NCI-H226 (cell line): ENCODE measurements at regions not wholly inside any gene's neighbourhood (a gene's known extent, or its start where the extent isn't known, plus 50 kb on each side); places are given as distances from the start of the nearest gene placed in this dataset.

Experiments
- DNase-seq: peaks from one replicate; pipeline ENCODE4 v3.0.0-alpha.2; 2015

DNA sequence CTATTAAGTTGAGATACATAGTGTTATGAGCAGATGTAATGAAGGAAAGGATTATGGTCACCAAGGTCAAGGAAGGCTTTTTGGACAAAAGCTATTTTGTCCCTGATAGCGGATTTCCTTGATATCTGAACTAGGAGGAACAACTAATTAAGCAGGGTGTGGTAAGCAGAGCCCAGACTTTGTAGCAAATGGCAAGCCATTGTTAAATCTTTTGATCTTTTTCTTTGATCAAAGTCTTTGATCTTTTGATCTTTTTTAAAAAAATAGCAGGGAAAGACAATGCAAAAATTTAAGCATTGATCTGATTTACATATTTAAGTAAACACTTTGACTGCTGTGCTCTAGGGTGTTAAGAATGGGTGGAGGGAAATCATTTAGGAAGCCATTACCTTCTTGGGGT lies 1242.0 kb downstream of the MAT2B start:
- no peak for DNase-seq

DNA sequence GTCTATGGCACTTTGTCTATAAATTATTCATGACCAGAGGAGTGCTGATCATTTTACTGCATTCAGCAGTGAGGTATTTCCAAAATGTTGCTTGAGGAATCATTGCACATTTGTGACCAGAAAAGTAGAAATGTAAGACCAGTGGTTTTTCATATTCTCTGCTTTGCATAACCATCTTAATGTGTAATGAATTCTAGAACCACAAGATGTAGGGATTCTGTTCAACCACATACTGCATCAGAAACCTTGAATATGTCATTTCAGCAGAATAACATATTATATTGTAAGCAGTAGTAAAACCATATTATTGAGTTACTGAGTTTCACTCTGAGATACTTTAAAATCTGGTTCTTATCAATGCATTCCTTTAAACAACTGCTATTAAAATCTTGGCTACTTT lies 1243.4 kb downstream of the MAT2B start:
- DNase-seq: no peak

DNA sequence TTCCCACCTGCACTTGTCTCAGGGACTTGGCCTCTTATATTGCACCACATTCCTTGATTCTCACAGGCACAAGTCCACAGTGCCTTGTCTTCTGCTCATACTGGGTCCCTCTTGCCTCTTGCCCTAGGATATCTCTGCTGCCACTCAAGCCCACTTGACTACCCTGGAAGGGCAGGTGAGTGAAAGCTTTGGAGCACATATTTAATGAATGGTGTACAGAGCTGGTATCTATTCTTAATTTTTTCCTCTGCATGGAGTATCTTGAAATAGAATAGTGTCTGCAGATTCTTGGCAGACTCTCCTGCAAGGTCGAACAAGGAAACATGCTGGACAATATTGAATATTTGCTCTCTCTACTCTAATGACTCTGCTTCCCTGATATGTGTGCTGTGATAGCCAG lies 1248.0 kb downstream of the MAT2B start:
- DNase-seq: no peak

DNA sequence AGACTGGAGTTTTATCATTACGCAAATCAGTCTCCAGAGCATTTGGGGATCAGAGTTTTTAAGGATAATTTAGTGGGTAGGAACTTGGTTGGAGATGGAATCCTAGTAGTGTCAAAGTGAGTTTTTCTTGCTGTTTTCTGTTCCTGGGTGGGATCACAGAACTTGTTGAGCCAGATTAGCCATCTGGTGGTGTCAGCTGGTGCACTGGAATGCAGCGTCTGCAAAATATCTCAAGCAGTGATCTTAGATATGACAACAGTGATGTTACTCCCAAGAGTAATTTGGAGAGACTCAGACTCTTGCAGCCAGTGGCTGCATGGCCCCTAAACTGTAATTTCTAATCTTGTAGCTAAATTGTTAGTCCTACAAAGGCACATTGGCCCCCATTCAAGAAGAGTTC lies 1257.8 kb downstream of the MAT2B start:
- DNase-seq: no peak

DNA sequence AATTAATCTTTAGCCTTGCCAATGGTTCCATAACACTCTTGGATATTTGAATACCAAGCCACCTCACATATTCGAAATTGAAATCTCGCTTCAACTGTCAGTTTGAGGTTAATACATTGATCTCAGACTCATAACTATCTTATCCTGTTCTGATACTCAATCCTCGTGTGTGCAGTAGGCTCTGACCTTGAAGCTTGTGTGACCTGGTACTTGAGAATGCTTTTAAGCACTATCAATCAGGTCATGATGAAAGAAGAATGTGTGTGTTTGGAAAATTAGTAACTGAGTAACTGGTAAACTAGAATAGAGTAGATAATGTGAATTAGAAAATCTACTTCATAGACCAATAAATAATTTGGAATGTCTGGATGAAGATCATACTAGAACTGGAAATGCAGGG lies 1266.7 kb downstream of the MAT2B start:
- DNase-seq: no peak

DNA sequence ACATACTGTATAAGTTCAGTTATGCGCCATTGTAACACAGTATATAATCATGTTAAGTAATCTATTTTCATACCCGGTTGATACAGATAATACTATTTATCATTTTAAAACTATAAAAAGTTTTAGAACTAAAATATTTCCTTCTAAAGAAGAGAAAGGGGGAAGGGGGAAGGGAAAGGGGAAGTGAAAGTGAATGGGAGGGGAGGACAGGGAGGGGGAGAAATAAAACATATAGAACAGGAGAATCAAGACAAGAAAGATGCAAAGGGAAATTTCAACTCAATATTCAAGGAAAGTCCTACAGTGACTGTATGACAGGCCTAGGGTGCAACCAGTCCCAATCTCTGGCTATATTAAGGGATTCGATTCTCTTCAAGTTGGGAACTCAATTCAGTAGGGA lies 1278.8 kb downstream of the MAT2B start:
- DNase-seq: no peak

DNA sequence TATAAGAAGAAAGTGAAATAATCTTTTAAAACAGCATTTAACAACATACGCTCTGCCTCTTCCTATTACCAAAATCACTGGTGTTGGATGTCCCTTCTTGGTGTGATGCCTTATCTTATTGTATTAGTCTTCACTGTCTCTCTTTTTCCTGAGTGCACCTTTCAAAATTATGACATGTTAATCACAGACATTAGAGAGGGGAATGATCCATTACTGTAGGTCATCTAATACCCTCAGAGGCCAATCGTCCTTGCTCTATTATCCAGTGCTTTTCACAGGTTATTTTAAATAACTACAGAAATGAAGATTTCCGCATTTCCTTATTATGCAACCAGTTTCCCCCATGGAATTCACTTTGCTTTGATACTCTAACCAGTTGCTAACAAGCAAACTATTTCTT lies 1292.7 kb downstream of the MAT2B start:
- DNase-seq: no peak

DNA sequence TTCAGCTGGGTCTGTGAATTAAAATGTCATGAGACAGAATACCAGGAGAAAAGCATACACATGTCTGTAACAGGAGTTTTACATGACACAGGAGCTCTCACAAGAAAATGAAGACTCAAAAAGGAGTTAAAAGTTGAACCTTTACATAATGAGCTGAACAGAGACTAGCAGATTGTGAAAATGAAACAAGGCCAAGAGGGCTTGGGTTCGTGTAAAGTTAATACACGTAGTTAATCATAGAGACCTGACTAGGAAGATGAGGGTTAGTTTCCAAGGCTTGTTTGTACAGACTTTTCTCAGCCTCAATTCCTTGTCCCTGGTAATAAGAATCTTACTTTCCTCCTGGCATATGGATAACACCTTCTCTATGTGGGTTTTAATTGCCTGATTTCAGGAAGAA lies 1294.0 kb downstream of the MAT2B start:
- no peak for DNase-seq

DNA sequence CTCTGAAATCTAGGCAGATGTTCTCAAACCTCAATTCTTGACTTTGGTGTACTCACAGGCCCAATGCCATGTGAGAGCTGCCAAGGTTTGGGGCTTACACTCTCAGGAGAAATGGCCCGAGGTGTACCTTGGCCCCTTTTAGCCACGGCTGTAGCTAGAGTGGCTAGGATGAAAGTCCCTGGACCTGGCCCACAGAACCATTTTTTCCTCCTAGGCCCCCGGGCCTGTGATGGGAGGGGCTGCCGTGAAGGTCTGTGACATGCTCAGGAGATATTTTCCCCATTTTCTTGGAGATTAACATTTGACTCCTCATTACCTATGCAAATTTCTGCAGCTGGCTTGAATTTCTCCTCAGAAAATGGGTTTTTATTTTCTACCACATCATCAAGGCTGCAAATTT lies 1296.5 kb downstream of the MAT2B start:
- DNase-seq: no peak

DNA sequence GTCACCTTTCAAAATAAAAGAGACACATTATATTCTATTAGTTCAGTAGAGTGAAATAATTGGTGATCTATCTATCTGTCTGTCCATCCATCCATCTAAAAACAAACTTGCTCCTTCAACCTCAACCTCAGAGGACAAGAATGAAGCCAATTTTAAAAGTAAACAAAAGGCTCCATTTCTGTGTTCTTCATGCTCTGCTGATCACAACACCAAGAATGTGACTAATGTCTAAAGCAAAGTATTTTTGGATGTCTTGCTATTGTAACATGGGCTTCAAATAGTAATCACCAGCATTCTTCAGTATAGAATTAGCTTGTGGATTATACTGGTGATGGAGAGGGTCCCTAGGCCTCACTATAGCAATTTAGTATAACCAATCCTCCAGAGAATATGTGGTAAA lies 1304.4 kb downstream of the MAT2B start:
- no peak for DNase-seq

DNA sequence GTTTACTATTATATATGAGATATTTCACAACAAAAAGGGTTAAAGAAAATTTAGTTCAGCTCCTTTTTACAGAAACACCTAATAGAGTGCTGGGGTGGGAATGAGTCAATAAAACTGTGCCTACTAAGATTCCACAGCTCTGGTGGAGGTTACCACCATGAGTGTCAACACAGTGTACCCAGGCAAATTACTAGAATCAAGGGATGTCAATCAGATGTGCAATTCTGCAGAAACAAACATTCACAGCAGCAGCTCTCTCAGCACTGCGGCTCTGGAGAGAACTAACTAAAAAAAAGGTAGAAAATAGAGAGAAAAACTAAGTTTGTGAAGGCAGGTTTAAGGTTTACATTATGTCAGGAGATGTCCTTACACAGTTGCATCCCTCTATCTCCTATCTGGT lies 1313.0 kb downstream of the MAT2B start:
- DNase-seq: no peak

DNA sequence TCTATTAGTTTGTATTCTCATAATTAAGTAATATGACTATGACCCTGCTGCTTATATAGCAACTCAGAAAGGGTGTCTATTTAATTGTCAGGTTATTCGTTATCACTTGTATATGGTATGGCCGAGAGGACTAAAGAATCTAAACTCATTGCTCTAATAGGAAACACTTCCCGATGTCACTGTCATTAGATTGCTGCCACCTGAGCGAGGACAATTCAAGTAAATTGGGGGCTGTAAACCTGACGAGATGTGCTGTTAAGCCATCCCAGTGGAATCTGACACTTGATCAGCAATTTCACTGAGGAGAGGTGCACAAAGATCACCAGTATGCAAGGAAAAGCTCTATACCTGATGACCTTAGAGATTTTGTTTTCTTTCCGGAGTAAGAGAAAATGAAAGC lies 1319.3 kb downstream of the MAT2B start:
- no peak for DNase-seq

DNA sequence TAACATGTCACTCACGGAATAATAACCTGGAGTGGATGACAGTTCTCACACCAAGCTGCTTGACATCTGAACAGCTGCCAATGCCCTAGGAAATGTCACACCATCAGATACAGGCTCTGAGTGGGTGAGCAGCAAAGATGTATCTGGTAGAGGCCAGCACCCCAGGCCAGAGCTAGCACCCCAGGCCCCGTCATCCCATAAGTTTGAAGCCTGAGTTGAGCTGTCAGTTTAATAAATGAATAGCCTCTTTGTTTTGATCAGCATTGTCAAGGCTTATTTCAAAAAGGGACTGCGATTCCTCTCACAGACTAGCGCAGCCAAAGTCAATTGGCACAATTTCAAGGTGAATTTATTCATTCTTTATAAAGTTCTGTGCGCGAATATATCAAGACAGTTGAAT lies 1327.1 kb downstream of the MAT2B start:
- no peak for DNase-seq

DNA sequence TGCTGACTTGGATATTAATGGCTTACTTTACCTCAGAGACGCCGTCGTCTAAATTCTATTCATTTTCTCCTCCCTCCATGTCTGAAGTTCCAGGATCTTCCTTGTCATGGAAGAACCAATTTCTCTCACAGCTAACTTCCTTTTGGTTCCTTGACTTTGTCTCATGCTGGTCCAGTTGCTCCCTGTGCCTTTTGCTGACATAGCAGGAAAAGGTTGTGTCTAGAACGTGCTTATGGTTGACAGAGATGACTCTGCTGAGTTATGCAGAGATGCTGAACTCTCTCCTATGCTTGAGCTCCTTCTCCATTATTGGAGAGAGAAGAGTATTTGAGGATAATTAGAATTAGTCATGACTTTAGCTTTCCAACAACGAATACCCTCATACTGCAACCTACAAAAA lies 1338.9 kb downstream of the MAT2B start:
- no peak for DNase-seq

DNA sequence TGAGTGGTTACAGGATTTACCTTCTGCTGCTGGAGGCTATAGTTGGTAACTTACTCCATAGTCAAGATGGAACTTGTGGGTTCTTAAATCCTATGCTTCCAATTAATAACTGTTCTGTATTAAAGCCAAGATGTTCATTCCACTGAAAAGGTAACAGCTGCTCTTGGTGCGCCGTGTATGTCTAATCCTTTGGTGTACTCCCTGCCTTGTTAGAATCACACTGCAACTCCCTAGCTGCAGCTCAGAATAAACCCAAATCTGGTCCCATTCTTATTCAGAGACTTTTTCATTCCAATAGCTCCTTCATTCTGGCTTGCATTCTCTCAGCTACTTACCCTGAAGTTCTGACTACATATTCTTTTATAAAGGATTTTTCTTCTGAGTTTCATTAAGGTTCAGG lies 1355.5 kb downstream of the MAT2B start:
- DNase-seq: no peak

DNA sequence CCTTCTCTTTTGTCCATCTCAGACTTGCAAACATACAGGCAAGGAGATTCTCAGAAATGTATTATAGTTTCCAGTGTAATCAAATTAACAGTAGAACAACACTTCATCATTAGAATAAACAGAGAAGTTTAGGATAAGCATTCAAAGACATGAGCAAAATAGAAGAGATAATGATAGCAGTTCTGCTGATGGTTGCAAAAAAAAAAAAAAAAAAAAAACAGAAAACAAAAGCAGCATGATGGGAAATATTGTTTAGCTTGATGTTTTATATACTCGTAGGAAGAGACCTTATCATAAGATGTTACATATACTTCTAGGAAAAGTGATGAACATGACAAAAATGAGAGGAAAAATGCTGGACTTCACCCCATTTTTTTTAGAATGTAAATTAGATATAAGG lies 1356.2 kb downstream of the MAT2B start:
- no peak for DNase-seq

DNA sequence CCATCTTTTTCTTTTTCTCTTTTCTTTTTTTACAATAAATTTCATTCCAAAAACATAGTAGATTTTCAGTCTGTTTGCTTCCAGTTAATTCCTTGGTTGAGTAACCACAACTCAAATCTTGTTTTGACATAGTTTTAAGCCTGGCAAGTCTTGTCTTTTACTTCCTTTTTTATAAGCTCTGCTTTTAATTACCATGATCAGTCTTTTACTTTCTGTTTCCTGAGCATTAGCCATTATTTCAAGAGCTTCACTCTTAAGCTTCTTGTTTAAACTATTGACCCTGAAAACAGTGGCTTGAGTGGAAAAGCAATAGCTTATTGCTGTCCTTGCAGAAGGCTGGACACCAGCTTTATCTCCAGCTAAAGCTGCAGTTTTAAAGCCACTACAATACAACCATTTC lies 1363.3 kb downstream of the MAT2B start:
- DNase-seq: no peak

DNA sequence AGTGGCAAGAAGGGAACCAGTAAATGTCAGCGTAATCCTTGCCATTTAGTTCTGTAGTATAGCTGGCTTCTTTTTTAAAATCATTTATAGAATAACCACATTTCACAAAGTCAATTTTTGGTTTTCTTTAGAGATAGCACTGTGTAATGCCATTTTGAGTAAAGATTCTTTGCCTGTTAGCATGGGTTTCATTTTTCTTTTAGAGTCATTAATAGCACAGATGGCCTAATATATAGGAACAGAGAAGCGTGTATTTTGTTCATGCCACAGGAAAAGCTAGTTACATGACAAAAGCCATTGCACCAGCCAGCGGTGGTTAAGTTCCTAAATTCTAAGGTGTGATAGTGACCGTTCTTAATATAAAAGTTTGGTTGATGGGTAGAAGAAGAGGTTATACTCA lies 1363.9 kb downstream of the MAT2B start:
- no peak for DNase-seq

DNA sequence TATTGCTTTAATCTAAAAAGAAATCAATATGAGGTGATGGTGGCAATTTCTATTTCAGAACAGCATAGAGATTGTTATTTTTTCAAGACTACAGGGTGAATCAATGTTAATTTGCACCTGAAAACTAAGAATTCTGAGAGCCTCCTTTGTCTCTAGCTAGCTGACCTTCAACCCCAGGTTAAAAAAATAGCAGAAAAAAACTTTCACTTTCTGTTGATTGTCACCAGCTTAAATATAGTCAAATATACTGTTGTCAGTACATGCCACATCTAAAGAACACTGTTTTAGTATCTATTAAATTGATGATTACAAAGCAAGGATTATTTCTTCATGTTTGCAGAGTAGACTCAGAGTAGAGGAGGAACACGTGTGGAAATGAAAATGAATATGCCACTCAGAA lies 1371.4 kb downstream of the MAT2B start:
- no peak for DNase-seq

DNA sequence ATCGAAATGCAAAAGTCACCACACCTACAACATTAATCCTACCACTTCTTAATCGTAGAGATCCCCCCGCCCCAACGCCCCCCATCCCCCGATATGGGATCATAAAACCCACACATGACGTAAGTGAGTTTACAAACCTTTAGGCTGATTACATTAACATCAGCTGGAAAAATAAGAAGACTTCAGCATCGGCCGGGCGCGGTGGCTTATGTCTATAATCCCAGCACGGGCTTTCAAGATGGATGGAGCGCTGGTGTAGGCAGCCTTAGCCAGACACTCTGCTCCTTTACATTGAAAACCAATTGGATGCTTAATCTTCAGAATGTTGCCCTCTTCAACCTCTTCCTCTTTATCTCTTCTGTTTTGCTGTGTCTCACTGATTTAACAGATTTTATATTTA lies 1376.0 kb downstream of the MAT2B start:
- no peak for DNase-seq

DNA sequence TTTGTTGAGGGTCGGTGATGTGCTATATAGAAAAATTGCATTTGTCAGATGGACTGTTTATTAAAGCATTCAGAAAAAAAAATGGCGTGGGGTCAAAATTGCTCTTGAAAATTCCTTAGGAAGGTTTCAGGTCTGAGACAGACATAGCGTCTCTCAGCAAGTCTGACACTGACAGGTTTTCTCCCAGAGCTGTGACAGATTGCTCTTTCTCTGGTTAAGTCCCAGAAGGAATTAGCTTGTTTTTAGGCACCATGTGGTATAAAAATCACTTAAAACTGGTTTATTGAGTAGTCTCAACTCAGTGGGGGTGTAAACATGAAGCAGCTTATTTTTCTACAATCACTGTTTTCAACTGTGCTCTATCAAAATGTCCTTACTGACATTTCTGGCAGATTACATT lies 1379.8 kb downstream of the MAT2B start:
- DNase-seq: no peak

DNA sequence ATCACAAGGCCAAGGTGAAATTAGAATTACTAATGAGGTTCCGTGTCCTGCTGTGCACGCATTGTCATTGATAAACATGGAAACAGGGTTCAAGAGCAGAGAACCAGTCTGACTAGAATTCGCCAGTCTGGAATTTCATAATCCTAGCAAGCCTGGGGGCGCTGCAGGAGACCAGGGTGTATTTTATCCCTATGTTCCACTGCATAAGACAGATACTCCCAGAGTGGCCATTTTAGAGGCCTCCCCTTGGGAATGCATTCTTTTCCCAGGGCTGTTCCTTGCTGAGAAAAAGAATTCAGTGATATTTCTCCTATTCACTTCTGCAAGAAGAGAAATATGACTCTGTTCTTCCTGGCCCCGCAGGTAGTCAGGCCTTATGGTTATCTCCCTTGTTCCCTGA lies 1387.7 kb downstream of the MAT2B start:
- no peak for DNase-seq

DNA sequence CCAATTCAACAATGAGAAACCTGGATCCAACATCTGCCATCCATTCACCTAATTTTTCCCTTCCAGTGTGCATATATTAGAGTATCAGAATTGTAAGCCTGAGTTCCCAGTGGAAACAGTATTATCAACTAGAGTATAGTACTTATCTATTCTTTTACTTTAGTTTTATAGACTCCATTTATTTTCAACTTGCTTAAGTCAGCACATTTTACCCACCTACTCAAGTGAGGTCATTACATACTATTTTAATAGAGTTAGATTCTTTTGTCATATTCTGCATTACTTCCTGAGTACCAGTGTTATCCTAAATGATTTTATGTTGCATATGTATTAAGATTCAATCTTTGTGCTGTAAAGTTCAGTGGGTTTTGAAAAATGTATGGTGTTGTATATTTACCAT lies 1393.3 kb downstream of the MAT2B start:
- DNase-seq: no peak

DNA sequence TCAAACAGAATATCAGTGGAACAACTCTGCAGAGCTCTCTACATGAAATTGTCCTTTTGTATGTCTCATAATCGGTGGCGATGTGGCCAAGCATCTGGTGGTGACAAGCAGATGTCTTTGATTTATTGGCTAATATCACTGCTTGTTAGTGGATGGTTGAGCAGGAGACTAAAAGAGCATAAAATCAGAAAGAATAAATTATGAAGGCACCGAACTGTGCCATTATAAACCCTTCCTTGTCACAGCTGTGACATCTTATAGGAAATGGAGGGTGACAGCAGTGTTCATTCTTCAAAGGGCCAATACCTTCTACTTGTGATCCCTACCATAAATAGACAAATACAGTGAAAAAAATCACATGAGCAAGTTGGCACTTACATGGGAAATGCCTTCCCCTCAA lies 1404.3 kb downstream of the MAT2B start:
- DNase-seq: no peak

DNA sequence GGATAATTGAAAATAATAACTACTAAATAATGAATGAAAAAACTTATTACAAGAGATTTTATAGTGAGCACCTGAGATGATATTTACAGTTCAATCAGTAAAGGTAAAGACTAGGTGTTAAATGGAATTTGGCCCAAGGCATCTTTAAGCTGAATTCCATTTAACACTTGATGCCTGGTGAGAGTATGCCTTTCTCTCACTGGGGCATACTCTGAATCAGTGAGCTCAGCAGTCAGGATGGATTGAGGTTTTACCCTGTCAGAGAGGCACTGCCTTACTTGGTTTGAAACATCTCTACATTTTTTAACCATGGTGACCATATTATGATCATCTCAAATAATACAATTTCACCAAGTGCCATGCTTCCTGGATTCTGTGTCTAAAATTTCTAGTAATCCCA lies 1416.3 kb downstream of the MAT2B start:
- no peak for DNase-seq

DNA sequence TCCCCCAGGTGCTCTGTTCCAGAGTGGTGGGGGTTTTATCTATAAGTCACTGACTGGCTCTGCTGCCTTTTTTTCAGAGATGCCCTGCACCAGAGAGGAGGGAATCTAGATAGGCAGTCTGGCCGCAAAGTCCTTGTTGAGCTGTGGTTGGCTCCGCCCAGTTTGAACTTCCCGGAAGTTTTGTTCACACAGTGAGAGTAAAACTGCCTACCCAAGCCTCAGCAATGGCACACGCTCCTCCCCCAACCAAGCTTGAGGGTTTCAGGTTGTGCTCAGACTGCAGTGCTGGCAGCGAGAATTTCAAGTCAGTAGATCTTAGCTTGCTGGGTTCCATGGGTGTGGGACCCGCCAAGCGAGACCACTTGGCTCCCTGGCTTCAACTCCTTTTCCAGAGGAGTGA lies 1428.6 kb downstream of the MAT2B start:
- no peak for DNase-seq

DNA sequence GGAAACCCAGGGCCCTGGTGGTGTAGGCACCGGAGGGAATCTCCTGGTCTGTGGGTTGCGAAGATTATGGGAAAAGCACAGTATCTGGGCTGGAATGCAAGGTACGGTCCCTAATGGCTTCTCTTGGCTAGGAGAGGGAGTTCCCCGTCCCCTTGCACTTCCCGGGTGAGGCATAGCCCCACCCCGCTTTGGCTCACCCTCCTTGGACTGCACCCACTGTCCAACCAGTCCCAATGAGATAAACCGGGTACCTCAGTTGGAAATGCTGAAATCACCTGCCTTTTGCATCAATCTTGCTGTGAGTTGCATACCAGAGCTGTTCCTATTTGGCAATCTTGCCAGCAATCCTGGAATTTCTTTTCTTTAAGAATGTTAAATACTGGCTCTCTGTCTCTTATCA lies 1429.1 kb downstream of the MAT2B start:
- DNase-seq: peak; percentile 60
